C1 segment of cervical spinal cord (tissue), 14 donors: ENCODE measurements at regions not wholly inside any gene's neighbourhood (a gene's known extent, or its start where the extent isn't known, plus 50 kb on each side); places are given as distances from the start of the nearest gene placed in this dataset.

Experiments used
- DNase-seq, 14 donors: peaks; one replicate each; lab custom pipeline; 2025; lab: John Stamatoyannopoulos, UW

GRCh38 chr1:96962751-96963211 lies 241.2 kb downstream of the PTBP2 start:
- DNase-seq, result no peak

DNA sequence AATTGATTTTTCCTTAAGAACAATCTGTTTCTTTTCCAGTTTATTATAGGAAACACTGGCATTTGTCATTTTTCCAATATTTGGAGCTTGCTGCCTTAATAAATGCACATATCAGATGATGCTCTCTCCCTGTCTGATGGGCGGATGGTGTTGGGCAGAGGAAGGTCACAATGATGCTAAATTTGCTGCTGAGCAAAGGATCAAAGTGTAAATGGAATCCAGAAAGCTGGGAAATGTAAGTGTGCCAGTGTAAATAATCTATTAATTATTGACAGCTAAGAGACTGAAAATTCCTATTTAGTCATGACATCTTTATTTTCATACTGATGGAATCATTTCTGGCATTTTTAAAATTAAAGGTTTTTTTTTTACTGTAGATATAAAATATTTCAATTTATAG lies 243.2 kb downstream of the PTBP2 start:
- DNase-seq, result no peak

DNA sequence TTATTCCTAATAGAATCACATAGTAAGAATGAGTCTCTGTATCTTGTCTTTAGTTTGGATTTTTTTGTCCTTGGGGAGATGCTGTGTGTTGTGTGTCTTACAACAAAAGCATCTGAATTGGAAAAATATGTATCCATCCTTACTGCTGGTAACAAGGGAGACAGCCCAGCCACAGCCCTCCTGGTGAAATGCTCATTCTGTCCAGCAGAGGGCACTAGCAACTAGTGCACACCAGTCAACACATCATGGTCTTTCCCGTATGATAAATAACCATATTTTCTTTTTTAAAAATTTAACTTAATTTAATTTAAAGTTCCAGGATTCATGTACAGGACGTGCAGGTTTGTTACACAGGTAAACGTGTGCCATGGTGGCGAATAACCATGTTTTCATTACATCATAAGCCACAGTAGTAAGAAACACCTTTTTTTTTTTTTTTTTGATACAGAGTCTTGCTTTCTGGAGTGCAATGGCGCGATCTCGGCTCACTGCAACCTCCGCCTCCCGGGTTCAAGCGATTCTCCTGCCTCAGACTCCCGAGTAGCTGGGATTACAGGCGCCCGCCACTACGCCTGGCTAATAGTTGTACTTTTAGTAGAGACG lies 245.1 kb downstream of the PTBP2 start:
- peak in 11 of 14 donors; percentile 1 to 66 (median 37) for DNase-seq

GRCh38 chr1:96967311-96967710 lies 245.7 kb downstream of the PTBP2 start:
- no peak for DNase-seq

DNA sequence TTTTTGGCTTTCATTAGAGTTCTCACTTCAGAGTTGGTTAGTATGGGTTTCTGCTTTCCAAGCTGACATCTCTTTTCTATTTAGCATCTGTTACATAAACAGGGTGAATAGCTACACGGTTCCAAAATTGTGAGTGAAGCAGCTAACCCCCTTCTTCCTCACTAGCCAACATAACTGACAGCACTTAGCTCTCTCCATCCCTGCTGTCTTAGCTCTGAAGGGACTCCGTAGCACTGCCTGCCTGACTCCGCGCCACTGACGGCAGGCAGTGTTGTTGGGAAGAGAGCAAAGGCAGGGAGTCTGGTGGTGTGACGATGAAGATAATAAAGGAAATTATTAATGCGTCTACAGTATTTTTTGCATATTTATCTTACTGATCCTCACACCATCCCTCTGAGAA lies 247.0 kb downstream of the PTBP2 start:
- DNase-seq, result no peak

DNA sequence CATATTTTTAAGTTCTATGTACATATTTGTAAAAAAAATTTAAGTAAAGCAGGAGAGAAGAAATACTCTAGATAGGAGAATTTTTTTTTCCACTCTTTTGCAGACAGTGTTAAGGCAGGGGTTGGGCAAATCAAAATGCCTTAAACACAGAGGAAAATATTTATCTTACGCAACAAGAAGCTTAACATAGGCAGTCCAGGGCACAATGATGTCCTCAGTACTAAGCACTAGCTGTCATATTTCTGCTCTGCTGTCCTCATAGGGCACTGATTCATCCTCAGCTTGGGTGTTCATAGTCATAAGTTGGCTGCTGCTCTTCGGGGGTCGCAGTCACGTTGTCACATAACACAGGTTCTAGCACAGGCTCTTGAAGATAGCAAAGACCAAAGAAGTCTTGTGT lies 247.4 kb downstream of the PTBP2 start:
- DNase-seq, result no peak

DNA sequence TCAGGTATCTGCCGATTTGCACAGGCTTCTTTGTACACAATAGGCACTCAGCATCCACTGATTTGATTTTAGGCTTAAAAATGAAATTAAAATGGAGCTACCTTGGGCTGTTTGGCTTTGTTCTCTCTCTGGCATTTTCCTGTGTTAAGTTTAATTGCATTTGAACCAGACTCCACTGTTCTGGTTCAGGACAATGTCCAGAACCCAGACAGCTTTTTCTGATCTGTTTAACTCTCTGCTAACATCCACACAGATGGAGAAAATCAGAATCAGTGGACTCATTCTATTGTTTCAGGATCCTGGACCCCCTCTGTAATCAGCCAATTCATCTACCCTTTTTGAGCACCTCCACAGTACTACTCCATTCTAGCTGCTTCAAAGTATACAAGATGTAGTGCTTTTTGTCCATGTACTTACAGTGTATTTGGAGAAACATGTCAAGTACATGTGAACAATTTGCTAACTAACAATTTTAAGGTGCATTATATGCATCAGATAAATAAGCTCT lies 248.1 kb downstream of the PTBP2 start:
- DNase-seq, result no peak

DNA sequence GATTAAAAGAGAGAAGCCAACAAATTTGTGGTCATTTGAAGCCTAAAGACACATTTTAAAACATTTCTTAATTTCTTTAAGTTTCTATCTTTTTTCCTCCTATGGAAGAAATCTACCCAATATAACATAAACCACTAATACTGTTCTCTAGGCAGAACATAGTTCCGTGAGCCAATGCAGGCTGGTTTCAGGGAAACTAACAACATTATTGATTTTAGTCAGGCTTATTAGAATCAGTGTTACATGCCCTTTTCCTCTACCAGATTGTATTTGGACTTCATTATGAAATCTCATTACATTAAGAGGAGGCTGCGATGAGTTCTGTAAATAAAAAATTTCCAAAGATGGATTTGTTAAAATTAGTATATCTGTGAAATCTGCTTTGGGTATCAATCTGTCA lies 249.9 kb downstream of the PTBP2 start:
- DNase-seq, result no peak

GRCh38 chr1:96971849-96972602 lies 250.4 kb downstream of the PTBP2 start:
- no peak for DNase-seq

GRCh38 chr1:96973605-96974004 lies 252.0 kb downstream of the PTBP2 start:
- no peak for DNase-seq

- no peak for DNase-seq
These were observed 256.9 kb downstream of the PTBP2 start for GRCh38 chr1:96978444-96978843.

- no peak for DNase-seq
These were observed 257.3 kb downstream of the PTBP2 start for GRCh38 chr1:96978901-96979300.

DNA sequence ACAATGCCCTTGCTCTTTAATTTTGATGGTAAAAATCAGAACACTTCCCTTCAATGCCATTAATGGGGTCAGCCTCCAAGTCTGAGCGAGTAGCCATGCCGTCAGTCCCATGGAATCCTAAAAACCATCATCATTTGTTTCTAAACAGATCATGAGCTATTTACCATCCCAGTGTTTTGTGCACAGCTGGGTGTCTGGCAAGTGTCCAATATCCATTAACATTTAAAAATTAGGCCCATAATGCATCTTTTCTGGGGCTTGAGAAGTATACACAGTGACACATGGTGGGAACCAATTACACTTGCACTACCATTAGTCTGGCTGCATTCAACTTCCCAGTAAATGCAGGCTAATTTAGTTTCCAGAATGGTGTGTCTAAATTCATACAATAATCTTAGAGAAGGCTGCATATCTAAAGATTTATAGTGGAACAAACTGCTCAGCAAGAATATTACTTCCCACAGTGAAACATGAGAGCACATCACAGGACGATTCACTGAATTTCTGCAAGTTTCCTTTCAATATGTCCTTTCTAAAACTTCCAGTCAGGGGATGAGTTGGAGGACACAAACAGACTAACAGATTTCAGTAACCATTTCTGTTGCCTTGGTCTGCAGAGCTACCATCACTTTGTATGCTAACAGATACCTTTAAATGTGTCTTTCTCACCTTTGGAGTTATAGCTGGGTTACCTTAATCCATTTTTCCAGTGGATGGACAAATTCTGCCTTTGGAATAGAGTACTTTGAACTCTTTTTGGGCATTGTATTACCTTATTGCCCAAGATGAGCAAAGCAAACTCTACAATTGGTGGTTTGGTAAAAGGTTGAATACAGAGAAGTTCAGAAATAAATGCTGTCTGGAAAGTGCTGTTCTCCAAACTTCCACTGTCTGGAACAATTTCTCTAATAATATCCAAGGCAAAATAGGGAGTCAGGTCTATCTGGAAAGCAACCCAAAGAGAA lies 258.0 kb downstream of the PTBP2 start:
- no peak for DNase-seq

DNA sequence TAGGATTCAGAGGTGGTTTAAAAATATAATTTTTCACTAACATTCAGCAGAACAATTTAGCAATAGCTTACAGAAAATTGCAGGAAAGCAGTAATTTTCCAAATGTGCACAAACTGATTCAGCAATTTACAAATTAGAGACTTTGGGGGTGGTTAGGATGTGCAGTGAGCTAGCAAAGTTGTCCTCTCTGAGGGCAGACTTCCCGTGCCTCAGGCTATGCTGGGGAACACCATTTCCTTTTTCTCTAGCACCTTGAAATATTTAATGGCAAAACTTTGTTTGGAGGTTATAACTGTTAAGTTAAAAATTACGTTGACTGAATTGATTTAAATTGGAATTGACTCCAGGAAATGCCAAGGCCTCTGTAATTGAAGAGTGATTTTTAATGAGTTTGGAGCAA lies 258.9 kb downstream of the PTBP2 start:
- DNase-seq, result no peak

DNA sequence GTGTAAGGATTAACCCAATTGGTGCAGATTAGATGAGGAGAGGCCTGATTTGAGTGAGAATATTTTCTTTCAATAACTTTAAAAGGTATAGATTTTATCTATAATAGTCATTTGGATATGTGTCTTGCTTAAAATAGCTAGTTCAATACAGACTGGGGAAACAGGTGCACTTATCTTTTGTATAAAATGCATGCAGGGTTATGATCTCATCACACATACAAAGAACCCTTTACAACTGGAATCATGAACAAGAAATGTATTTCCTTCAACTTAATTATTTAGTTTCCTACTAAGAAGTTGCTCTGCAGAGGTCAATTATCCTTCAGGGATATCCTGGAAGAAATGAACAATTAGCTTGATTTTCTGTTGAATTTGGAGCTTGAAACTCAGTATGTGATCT lies 259.6 kb downstream of the PTBP2 start:
- no peak for DNase-seq

DNA sequence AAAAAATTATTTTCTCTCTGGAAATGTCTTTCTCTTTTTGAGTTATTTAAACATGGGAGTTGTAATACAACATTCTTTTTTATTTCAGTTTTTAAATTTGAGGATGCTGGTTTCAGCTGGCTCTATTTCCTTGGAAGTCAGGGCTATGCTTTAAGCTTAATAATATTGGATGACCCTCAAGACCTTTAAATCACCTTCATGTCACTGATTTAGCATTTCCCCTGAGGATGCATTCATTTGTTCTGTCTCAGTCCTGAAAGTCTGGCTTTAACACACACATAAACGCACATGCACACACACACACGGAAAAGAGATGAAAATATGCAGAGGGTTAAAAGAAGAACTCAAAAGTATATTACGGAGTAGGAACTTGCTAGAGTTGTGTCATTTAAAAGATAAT lies 260.5 kb downstream of the PTBP2 start:
- DNase-seq, result no peak

GRCh38 chr1:96983866-96984265 lies 262.3 kb downstream of the PTBP2 start:
- DNase-seq, result no peak

DNA sequence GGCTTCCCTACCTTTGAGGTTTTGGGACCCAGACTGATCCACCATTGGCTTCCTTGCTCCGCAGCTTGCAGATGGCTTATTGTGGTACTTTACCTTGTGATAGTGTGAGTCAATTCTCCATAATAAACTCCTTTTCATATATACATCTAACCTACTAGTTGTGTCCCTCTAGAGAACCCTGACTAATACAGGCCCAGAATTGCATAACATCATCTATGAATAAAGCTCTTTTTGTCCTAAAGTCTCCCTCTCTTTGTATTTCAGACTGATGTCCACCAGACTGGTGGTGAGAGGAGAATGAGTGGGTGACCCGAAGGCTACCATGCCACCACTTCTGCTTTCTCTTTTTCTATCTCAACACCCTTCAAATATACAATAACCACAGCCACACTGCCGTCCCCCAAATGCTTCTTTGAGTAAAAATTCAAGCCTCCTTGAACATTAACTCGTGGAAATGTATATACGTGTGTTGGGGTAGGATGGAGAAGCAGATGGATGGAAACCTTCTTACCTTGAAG lies 265.7 kb downstream of the PTBP2 start:
- DNase-seq, result no peak

DNA sequence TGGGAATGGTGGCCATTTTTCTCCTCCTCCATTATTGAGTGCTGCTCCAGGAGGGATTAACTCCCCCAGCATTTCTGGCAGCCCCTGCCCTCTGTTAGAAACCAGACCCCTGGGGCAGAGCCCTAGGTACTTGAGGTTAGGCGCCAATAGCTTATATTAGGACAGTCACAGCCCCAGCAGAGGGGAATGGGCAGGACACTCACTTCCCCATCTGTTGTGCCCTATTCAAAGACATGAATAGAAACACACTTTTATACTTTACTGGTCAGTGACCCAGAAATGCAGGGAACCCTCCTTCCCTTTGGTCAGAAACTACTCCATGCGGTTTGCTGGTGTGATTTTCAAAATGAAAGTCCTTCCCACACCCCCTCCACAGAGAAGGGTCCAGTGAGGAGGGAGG lies 267.7 kb downstream of the PTBP2 start:
- no peak for DNase-seq

DNA sequence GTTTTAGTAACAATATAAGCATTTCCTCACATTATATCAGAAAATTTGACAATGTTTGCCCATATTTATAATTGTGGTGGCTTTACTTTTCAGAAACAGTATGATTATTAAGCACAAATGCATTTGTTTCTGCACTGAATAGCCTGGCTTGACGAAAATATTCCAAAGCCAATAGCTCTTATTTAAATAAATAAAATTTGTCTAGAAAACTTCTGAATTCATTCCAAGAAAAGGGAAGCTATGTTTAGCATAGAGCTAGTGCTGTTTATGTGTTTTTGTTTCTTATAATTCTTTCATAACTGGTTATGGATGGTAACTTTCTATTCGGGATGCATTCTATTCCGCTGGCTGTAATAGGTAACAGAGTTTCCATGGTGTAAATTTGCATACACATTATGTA lies 268.6 kb downstream of the PTBP2 start:
- DNase-seq, result no peak

- DNase-seq, result no peak
These were observed 269.7 kb downstream of the PTBP2 start for GRCh38 chr1:96991261-96991660.

- no peak for DNase-seq
These were observed 271.3 kb downstream of the PTBP2 start for GRCh38 chr1:96992871-96993270.
